HG02840 (cell line): ENCODE measurements at regions not wholly inside any gene's neighbourhood (a gene's known extent, or its start where the extent isn't known, plus 50 kb on each side); places are given as distances from the start of the nearest gene placed in this dataset.

Source experiments
- ATAC-seq: cut with Tn5 transposase; IDR thresholded peaks from one replicate; pipeline ENCODE4 v1.9.1; 2021; ENCODE audit warnings: mild to moderate bottlenecking, moderate library complexity, moderate number of reproducible peaks; ENCODE audit not compliant: unreplicated experiment, low FRiP score

GRCh38 chr16:86324320-86324719 lies 186.0 kb upstream of the FOXF1 start:
- ATAC-seq = no peak

- no peak for ATAC-seq
These were observed 185.0 kb upstream of the FOXF1 start for GRCh38 chr16:86325360-86325759.

- ATAC-seq = no peak
These were observed 184.4 kb upstream of the FOXF1 start for GRCh38 chr16:86325895-86326294.

GRCh38 chr16:86327321-86327720 lies 183.0 kb upstream of the FOXF1 start:
- no peak for ATAC-seq

- no peak for ATAC-seq
These were observed 179.4 kb upstream of the FOXF1 start for GRCh38 chr16:86330906-86331305.

GRCh38 chr16:86334079-86334635 lies 176.2 kb upstream of the FOXF1 start:
- ATAC-seq = no peak

- ATAC-seq = no peak
These were observed 174.8 kb upstream of the FOXF1 start for GRCh38 chr16:86335266-86336172.

GRCh38 chr16:86337138-86337537 lies 173.2 kb upstream of the FOXF1 start:
- ATAC-seq = no peak

- ATAC-seq = no peak
These were observed 172.5 kb upstream of the FOXF1 start for GRCh38 chr16:86337581-86338402.

GRCh38 chr16:86338403-86339115 lies 171.8 kb upstream of the FOXF1 start:
- ATAC-seq = no peak

GRCh38 chr16:86342161-86342834 lies 168.0 kb upstream of the FOXF1 start:
- no peak for ATAC-seq

GRCh38 chr16:86343027-86343795 lies 167.1 kb upstream of the FOXF1 start:
- ATAC-seq = no peak

GRCh38 chr16:86343796-86344585 lies 166.3 kb upstream of the FOXF1 start:
- ATAC-seq = no peak

- ATAC-seq = no peak
These were observed 165.8 kb upstream of the FOXF1 start for GRCh38 chr16:86344586-86344871.

GRCh38 chr16:86344881-86345280 lies 165.4 kb upstream of the FOXF1 start:
- ATAC-seq = no peak

- no peak for ATAC-seq
These were observed 164.8 kb upstream of the FOXF1 start for GRCh38 chr16:86345516-86345915.

GRCh38 chr16:86346034-86346433 lies 164.3 kb upstream of the FOXF1 start:
- ATAC-seq = no peak

GRCh38 chr16:86347090-86347489 lies 163.2 kb upstream of the FOXF1 start:
- ATAC-seq = no peak
